ES-I3 (cell line): ENCODE measurements at regions not wholly inside any gene's neighbourhood (a gene's known extent, or its start where the extent isn't known, plus 50 kb on each side); places are given as distances from the start of the nearest gene placed in this dataset.

Experiments
- H3K36me3 ChIP-seq: 2 replicates; pipeline ENCODE4 v1.6.1; 2013; ENCODE audit warnings: mild to moderate bottlenecking, low read length, control low read depth, moderate library complexity; ENCODE audit not compliant: insufficient read depth
- H3K4me1 ChIP-seq: 2 replicates; pipeline ENCODE4 v1.6.1; 2013; ENCODE audit warnings: mild to moderate bottlenecking, control low read depth, low read length; ENCODE audit not compliant: insufficient read depth
- H3K9ac ChIP-seq: 2 replicates; pipeline ENCODE4 v1.6.1; 2013; ENCODE audit warnings: low read depth, mild to moderate bottlenecking, low read length, moderate library complexity
- H3K9me3 ChIP-seq: 2 replicates; pipeline ENCODE4 v1.6.1; 2013; ENCODE audit warnings: mild to moderate bottlenecking, low read length, moderate library complexity; ENCODE audit not compliant: control insufficient read depth, insufficient read depth

GRCh38 chr10:128936392-128936791 is 530.6 kb upstream of the MGMT start:
- Histone ChIP-seq H3K9me3 (no peaks in the 10 kb centered on the region), H3K4me1 (no peaks in the 10 kb centered on the region), H3K9ac (no peak overlapping the region), H3K36me3 (no peaks in the 10 kb centered on the region)

DNA sequence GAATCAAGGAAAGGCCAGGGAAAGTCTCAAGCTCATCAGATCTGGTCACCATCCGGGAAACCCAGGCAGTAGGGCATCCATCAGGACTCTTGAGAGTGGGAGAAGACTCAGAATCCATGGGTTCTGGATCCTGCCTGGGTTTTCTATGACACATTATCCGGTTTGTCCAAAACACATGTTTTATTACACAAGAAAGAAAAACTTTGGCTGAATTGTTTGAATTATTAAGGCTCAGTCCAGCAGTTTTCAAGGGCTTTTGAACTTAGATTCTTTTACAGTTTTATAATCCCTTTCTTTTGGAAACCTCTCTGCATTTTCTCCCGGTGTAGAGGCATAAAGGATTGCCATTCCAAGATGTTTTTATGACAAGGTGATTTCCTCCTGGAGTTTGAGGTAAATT is 528.5 kb upstream of the MGMT start:
- no peaks in the 10 kb centered on the region for H3K4me1 ChIP-seq
- H3K9ac ChIP-seq: no peak overlapping the region
- no peaks in the 10 kb centered on the region for H3K9me3 ChIP-seq
- H3K36me3 ChIP-seq: no peaks in the 10 kb centered on the region

DNA sequence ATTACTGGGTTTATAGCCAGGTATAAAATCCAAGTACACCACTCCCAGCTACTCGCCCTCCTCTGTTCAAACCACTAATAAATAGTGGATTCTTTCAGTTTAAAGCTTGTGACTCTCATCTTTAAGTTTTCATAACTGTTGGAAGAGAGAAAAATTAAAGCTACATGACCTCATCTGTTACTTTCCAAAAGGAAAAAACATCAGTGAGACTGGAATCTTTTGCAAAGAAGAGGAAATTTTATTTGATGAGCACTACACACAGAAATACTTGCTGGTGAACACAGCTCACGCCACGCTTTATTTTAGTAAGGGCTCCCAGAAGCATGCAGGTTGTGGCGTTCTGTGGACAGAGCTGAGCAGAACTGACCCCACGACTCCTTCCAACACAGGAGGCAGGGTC is 527.0 kb upstream of the MGMT start:
- no peaks in the 10 kb centered on the region for H3K9me3 ChIP-seq
- no peaks in the 10 kb centered on the region for H3K4me1 ChIP-seq
- H3K9ac ChIP-seq: no peak overlapping the region
- H3K36me3 ChIP-seq: no peaks in the 10 kb centered on the region

GRCh38 chr10:128943111-128943510 is 523.9 kb upstream of the MGMT start:
- H3K9me3 ChIP-seq: no peaks in the 10 kb centered on the region
- no peaks in the 10 kb centered on the region for H3K36me3 ChIP-seq
- no peaks in the 10 kb centered on the region for H3K4me1 ChIP-seq
- no peak overlapping the region for H3K9ac ChIP-seq

DNA sequence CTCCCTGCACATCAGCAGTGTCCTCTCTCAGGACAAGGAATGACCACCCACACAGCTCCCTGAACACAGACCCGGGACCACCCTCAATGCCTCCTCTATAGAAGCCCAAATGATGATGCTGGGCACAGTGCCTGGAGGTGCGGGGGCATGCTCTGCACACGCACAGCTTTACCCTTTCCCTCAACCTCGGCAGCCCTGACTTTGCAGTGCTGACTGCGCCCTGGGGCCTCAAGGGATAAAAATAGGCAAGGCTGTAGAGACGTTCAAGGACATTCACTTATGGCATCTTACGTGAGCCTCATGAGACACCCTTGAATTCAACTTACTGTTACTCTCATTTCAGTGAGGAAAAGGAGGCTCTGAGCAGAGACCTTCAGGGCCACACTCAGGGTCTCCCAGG is 521.6 kb upstream of the MGMT start:
- Histone ChIP-seq H3K9me3 (no peaks in the 10 kb centered on the region), H3K9ac (no peak overlapping the region), H3K4me1 (no peaks in the 10 kb centered on the region), H3K36me3 (no peaks in the 10 kb centered on the region)

DNA sequence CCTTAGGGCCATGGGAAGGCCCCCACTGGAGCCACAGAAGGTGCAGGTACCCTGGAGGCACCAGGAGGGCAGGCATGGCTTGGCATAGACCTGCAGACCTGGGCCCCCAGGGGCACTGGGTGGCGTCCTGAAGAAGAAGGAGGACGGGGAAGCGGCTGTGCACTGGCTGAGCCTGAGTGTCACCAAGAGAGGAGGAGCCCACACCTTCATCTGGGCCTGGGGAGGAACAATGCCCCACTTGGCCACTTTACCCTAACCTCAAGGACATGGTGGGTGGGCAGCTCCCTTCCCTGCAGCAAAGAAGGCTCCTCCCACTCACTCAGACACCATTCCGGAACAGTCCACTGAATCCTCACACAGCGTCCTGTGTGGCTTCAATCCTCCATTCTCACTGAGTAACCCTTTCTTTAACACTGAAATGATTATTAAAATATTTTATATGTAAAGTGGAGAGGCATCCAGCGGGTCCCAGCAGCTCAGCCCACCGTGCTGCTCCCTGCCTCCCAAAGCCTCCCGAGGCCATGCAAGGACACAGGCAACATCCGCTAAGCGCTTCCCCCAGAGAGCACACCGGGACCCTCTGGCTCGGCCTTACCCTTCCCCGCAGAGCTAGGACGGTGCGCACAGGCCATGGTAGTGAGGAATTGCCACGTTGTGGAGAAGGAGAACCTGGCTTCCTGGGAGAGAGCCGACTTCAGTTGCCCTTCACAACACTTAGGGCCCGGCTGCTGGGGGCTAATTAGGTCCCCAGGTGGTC is 516.7 kb upstream of the MGMT start:
- H3K9ac ChIP-seq: no peak overlapping the region
- H3K36me3 ChIP-seq: no peaks in the 10 kb centered on the region
- no peaks in the 10 kb centered on the region for H3K9me3 ChIP-seq
- H3K4me1 ChIP-seq: no peaks in the 10 kb centered on the region

GRCh38 chr10:128950916-128951275 is 516.1 kb upstream of the MGMT start:
- H3K9ac ChIP-seq: no peak overlapping the region
- no peaks in the 10 kb centered on the region for H3K4me1 ChIP-seq
- no peaks in the 10 kb centered on the region for H3K36me3 ChIP-seq
- no peaks in the 10 kb centered on the region for H3K9me3 ChIP-seq

DNA sequence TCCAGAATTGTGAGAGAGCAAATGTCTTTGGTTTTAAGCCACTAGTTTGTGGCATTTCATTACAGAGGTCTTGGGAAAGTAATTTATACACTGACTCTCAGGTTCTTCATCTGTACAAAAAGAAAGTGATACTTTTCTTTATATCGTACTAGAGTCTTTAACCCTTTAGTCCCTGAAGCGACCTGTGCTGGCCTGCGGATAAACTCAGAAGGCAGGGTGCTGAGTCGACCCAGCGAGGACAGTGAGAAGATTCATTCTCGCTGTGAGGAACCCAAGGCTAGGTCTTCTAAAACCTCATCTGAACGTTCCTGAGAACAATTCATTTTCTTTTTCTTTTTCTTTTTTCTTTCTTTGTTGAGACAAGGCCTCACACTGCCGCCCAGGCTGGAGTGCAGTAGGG is 514.2 kb upstream of the MGMT start:
- Histone ChIP-seq H3K36me3 (no peaks in the 10 kb centered on the region), H3K9ac (no peak overlapping the region), H3K4me1 (no peaks in the 10 kb centered on the region), H3K9me3 (no peaks in the 10 kb centered on the region)

- H3K36me3 ChIP-seq: no peaks in the 10 kb centered on the region
- no peaks in the 10 kb centered on the region for H3K9me3 ChIP-seq
- no peak overlapping the region for H3K9ac ChIP-seq
- H3K4me1 ChIP-seq: no peaks in the 10 kb centered on the region
Measured at GRCh38 chr10:128956149-128956548, 510.9 kb upstream of the MGMT start.

DNA sequence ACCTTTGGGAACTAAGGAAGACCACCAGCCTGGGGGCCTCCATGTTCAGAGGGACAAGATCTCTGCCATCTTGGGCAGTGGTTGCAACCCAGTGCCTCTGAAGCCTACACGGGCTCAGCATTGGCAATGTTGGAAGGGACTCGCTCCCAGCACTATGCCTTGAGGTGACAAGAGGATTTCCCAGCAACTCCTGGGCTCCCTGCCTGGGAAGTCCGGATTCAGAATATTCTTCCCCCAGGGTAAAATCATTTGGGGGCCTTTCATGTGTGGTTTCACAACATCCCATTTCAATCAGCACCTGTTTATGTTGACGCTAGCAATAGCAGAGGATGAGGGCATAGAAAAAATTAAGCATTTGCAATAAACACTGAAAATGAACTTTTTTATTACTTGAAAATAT is 509.8 kb upstream of the MGMT start:
- Histone ChIP-seq H3K4me1 (no peaks in the 10 kb centered on the region), H3K9ac (no peak overlapping the region), H3K36me3 (no peaks in the 10 kb centered on the region), H3K9me3 (no peaks in the 10 kb centered on the region)

DNA sequence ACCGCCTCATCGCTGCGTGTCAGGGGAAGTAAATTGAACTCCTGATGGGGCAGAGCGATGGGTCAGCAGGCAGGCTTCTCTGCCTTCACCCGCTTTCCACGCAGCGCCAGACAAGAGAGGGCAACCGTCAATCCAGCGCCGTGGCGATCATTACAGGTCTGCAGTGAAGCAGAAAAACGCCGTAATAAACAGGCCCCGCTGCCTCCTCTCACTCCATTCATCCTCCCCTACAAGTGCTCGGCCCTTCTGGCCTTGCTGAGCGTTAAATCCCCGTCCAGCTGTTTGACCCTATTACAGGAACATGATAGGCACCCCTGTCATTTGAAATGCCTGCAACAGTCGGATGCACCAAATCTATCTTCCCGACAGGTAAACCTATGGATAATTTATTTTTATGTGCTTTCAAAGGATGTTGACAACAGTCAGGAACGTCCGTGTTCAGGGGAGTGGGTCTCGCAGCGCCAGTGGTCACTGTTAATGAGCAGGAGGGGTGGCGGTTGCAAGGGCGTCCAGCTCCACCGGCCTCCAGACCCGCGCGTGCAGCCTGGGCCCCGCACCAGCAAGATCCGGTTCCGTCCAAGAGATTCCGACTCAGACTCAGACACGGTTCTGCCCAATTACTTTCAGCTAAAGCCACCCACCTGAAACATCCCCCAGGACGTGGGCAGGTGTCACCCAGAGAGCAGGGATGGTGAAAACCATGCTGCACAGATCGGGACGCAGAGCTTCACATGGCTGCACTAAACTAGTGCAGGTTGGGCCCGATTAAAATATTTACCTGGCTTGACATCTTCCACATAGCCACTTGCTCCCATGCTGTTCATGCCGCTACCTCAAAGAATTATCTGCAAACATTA is 508.0 kb upstream of the MGMT start:
- no peaks in the 10 kb centered on the region for H3K4me1 ChIP-seq
- no peaks in the 10 kb centered on the region for H3K9me3 ChIP-seq
- H3K9ac ChIP-seq: no peak overlapping the region
- no peaks in the 10 kb centered on the region for H3K36me3 ChIP-seq

- H3K9ac ChIP-seq: no peak overlapping the region
- no peaks in the 10 kb centered on the region for H3K36me3 ChIP-seq
- H3K9me3 ChIP-seq: no peaks in the 10 kb centered on the region
- no peaks in the 10 kb centered on the region for H3K4me1 ChIP-seq
Measured at GRCh38 chr10:128959746-128960145, 507.3 kb upstream of the MGMT start.

DNA sequence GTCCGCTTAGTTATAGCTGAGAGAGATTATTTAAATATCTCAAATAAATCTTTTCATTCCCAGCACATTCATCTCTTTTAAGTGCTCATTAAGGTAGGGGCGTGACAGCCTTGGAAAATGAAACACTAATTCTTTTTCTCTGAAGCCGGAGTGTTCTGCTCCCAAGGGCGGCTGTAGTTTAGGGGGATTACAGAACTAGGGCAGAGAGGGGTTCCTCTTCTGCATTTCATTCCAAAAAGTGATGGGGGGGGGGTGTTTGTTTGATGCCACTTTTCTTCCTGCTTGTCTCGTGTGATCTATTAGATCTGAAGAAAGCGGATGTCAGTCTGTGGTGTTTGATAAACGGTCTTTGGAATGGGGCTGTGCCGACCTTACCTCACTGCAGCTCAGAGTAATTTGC is 506.5 kb upstream of the MGMT start:
- Histone ChIP-seq H3K4me1 (no peaks in the 10 kb centered on the region), H3K36me3 (no peaks in the 10 kb centered on the region), H3K9me3 (no peaks in the 10 kb centered on the region), H3K9ac (no peak overlapping the region)

DNA sequence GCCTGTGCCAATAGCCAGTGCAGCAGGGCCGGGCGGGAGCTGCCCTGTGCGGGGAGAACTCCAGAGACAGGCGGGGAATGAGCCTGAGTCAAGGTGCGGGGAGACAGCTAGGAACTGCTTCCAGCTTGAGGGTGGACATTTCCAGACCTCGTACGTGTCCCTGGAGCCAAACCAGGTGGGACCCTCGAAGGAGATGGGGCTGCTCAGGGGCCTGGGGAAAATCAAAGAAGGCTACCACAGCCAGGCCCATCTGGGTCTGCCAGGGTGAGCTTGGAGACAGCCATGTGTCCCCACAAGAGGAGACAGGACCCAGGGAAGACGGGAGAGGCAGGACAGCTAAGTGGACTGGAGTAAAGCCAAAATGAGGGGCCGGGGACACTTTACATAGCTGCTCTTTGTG is 504.9 kb upstream of the MGMT start:
- Histone ChIP-seq H3K9me3 (no peaks in the 10 kb centered on the region), H3K4me1 (no peaks in the 10 kb centered on the region), H3K36me3 (no peaks in the 10 kb centered on the region), H3K9ac (no peak overlapping the region)
